ENCODE measurements at regions not wholly inside any gene's neighbourhood (a gene's known extent, or its start where the extent isn't known, plus 50 kb on each side); places are given as distances from the start of the nearest gene placed in this dataset.
A peak's percentile ranks its signal among the peaks of the same experiment; 100 is the strongest.

GRCh38 chr5:2687746-2688145, 63.7 kb downstream of the IRX2 start:
- H3K36me3 Mint-ChIP-seq (ENCODE audit: unreplicated experiment) = no peaks in the 10 kb centered on the region
- peaks cover 31% of the 10 kb centered on the region for H3K9me3 Mint-ChIP-seq (ENCODE audit: unreplicated experiment)
- peak; percentile 75 for DNase-seq (ENCODE audit: extremely low spot score, unreplicated experiment)
- peaks cover 2% of the 10 kb centered on the region for H3K27me3 Mint-ChIP-seq (ENCODE audit: unreplicated experiment)
- no peak overlapping the region for H3K27ac Mint-ChIP-seq (ENCODE audit: unreplicated experiment)
- no peaks in the 10 kb centered on the region for H3K4me1 Mint-ChIP-seq (ENCODE audit: unreplicated experiment)
- no peak for TF ChIP-seq CTCF (IDR thresholded peaks at IDR 0.05)
- H3K4me3 Mint-ChIP-seq (ENCODE audit: unreplicated experiment) = no peak overlapping the region

- peak; percentile 70 for DNase-seq (ENCODE audit: extremely low spot score, unreplicated experiment)
- no peak overlapping the region for H3K4me3 Mint-ChIP-seq (ENCODE audit: unreplicated experiment)
- no peak for TF ChIP-seq CTCF (IDR thresholded peaks at IDR 0.05)
- H3K36me3 Mint-ChIP-seq (ENCODE audit: unreplicated experiment) = no peaks in the 10 kb centered on the region
- H3K4me1 Mint-ChIP-seq (ENCODE audit: unreplicated experiment) = no peaks in the 10 kb centered on the region
- peaks cover 27% of the 10 kb centered on the region for H3K9me3 Mint-ChIP-seq (ENCODE audit: unreplicated experiment)
- H3K27ac Mint-ChIP-seq (ENCODE audit: unreplicated experiment) = no peak overlapping the region
- H3K27me3 Mint-ChIP-seq (ENCODE audit: unreplicated experiment) = peaks cover 2% of the 10 kb centered on the region
Observed at GRCh38 chr5:2686321-2687124, 65.0 kb downstream of the IRX2 start.

GRCh38 chr5:2685651-2686272, 65.7 kb downstream of the IRX2 start:
- H3K4me3 Mint-ChIP-seq (ENCODE audit: unreplicated experiment) = no peak overlapping the region
- TF ChIP-seq CTCF (IDR thresholded peaks at IDR 0.05) = no peak

GRCh38 chr5:2684606-2685005, 66.9 kb downstream of the IRX2 start:
- no peak overlapping the region for H3K4me3 Mint-ChIP-seq (ENCODE audit: unreplicated experiment)
- H3K27me3 Mint-ChIP-seq (ENCODE audit: unreplicated experiment) = peaks cover 2% of the 10 kb centered on the region
- no peaks in the 10 kb centered on the region for H3K36me3 Mint-ChIP-seq (ENCODE audit: unreplicated experiment)

More at GRCh38 chr5:2685651-2686272, 65.7 kb downstream of the IRX2 start:
- Mint-ChIP-seq H3K36me3 (ENCODE audit: unreplicated experiment) (no peaks in the 10 kb centered on the region), H3K27me3 (ENCODE audit: unreplicated experiment) (peaks cover 2% of the 10 kb centered on the region), H3K9me3 (ENCODE audit: unreplicated experiment) (peaks cover 24% of the 10 kb centered on the region), H3K27ac (ENCODE audit: unreplicated experiment) (no peak overlapping the region), H3K4me1 (ENCODE audit: unreplicated experiment) (no peaks in the 10 kb centered on the region)
- DNase-seq (ENCODE audit: extremely low spot score, unreplicated experiment) = no peak

More at GRCh38 chr5:2684606-2685005, 66.9 kb downstream of the IRX2 start:
- peak; percentile 63 for DNase-seq (ENCODE audit: extremely low spot score, unreplicated experiment)
- peaks cover 20% of the 10 kb centered on the region for H3K9me3 Mint-ChIP-seq (ENCODE audit: unreplicated experiment)
- TF ChIP-seq CTCF (IDR thresholded peaks at IDR 0.05) = no peak
- H3K27ac Mint-ChIP-seq (ENCODE audit: unreplicated experiment) = no peak overlapping the region
- no peaks in the 10 kb centered on the region for H3K4me1 Mint-ChIP-seq (ENCODE audit: unreplicated experiment)
